PC-3 (cell line): ENCODE measurements at regions not wholly inside any gene's neighbourhood (a gene's known extent, or its start where the extent isn't known, plus 50 kb on each side); places are given as distances from the start of the nearest gene placed in this dataset.

Experiments used
- ATAC-seq: fragments of 200-7000 bp; cut with Tn5 transposase; 2 replicates; pipeline ENCODE4 v1.9.1; 2020; ENCODE audit warnings: mild to moderate bottlenecking, moderate library complexity
- BruUV-seq: library from RNA; stranded (reverse); fragments of 400-500 nt; replicated peaks from 2 replicates; lab custom pipeline; 2021; lab: Mats Ljungman, UMichigan
- CTCF ChIA-PET: fragments of 300-600 bp; sonication (Branson Sonifier 250); formaldehyde crosslinking; loops from one replicate; lab custom pipeline; 2022; ENCODE audit warnings: antibody characterized with exemption; lab: Charles Lee
- POLR2A ChIA-PET: fragments of 300-600 bp; sonication (Branson Sonifier 250); formaldehyde crosslinking; loops from one replicate; lab custom pipeline; 2022; ENCODE audit warnings: antibody characterized with exemption; ENCODE audit not compliant: unreplicated experiment; lab: Charles Lee
- DNase-seq: peaks from one replicate; pipeline ENCODE4 v3.0.0-alpha.2; 2015
- H2AFZ ChIP-seq: fragments of 300-600 bp; sonication (generic); 2 replicates; pipeline ENCODE4 v1.6.0; 2016; ENCODE audit warnings: antibody characterized with exemption, low read length
- H3F3A ChIP-seq: fragments of 300-600 bp; sonication (generic); one replicate; pipeline ENCODE4 v1.6.0; 2017; ENCODE audit warnings: antibody characterized with exemption, low read length, control low read depth, mild to moderate bottlenecking; ENCODE audit not compliant: unreplicated experiment
- H3K27ac ChIP-seq: fragments of 300-600 bp; sonication (generic); 2 replicates; pipeline ENCODE4 v1.5.1; 2016; ENCODE audit warnings: mild to moderate bottlenecking, low read length
- H3K27me3 ChIP-seq: fragments of 300-600 bp; sonication (generic); 2 replicates; pipeline ENCODE4 v1.6.1; 2016; ENCODE audit warnings: low read length, mixed read lengths
- H3K36me3 ChIP-seq: fragments of 300-600 bp; sonication (generic); 2 replicates; pipeline ENCODE4 v1.6.1; 2016; ENCODE audit warnings: low read depth, mixed run types, low read length, mixed read lengths
- H3K4me1 ChIP-seq: fragments of 300-600 bp; sonication (generic); 2 replicates; pipeline ENCODE4 v1.5.1; 2016; ENCODE audit warnings: low read length; ENCODE audit not compliant: insufficient read depth
- H3K4me2 ChIP-seq: fragments of 300-600 bp; sonication (generic); 2 replicates; pipeline ENCODE4 v1.6.0; 2016; ENCODE audit warnings: low read length
- H3K4me3 ChIP-seq: fragments of 300-600 bp; sonication (generic); 2 replicates; pipeline ENCODE4 v1.5.1; 2016; ENCODE audit warnings: mild to moderate bottlenecking, low read length, mixed read lengths
- H3K79me2 ChIP-seq: fragments of 300-600 bp; sonication (generic); 2 replicates; pipeline ENCODE4 v1.6.1; 2017; ENCODE audit warnings: low read length, mixed read lengths
- H3K9ac ChIP-seq: fragments of 300-600 bp; sonication (generic); 2 replicates; pipeline ENCODE4 v1.6.0; 2016; ENCODE audit warnings: mild to moderate bottlenecking, low read length
- H3K9me2 ChIP-seq: fragments of 300-600 bp; sonication (generic); replicated peaks from 2 replicates; pipeline ENCODE4 v1.6.1; 2016; ENCODE audit warnings: mixed run types, low read length, mixed read lengths
- H3K9me3 ChIP-seq: fragments of 300-600 bp; sonication (generic); 2 replicates; pipeline ENCODE4 v1.6.1; 2016; ENCODE audit warnings: low read length, mixed read lengths
- H4K20me1 ChIP-seq: fragments of 300-600 bp; sonication (generic); 2 replicates; pipeline ENCODE4 v1.6.1; 2016; ENCODE audit warnings: low read length, mixed read lengths
- CTCF ChIP-seq: fragments of 300-600 bp; sonication (generic); conservative IDR thresholded peaks from 2 replicates; pipeline ENCODE4 v1.5.1; 2017; ENCODE audit warnings: antibody characterized with exemption, low read depth, mild to moderate bottlenecking, low read length
- EZH2 ChIP-seq: fragments of 300-600 bp; sonication (generic); IDR thresholded peaks from one replicate; pipeline ENCODE4 v1.6.1; 2017; ENCODE audit warnings: antibody characterized with exemption, mild to moderate bottlenecking, low read length; ENCODE audit not compliant: unreplicated experiment
- EZH2phosphoT487 ChIP-seq: fragments of 300-600 bp; sonication (generic); IDR thresholded peaks from 2 replicates; pipeline ENCODE4 v1.6.1; 2018; ENCODE audit warnings: mild to moderate bottlenecking, antibody characterized with exemption, low read length, borderline replicate concordance
- intact Hi-C: fragments of 100-400 bp; cut with micrococcal nuclease; formaldehyde crosslinking; loops from 2 replicates; pipeline ENCODE4 v1.9.0; 2023

GRCh38 chr12:113732916-113733315 is 233.2 kb downstream of the RBM19 start:
- Histone ChIP-seq H3K9me3 (no peaks in the 10 kb centered on the region), H3K4me2 (no peak overlapping the region), H3K27me3 (no peaks in the 10 kb centered on the region), H2AFZ (no peak overlapping the region), H3K79me2 (no peaks in the 10 kb centered on the region), H3K9ac (no peak overlapping the region), H3F3A (no peaks in the 10 kb centered on the region), H4K20me1 (no peaks in the 10 kb centered on the region), H3K36me3 (no peaks in the 10 kb centered on the region), H3K4me3 (no peak overlapping the region), H3K27ac (no peak overlapping the region), H3K9me2 (no peaks in the 10 kb centered on the region), H3K4me1 (peaks cover 11% of the 10 kb centered on the region)
- ChIA-PET CTCF (no interaction called here), POLR2A (no interaction called here)
- TF ChIP-seq CTCF (no peak), EZH2phosphoT487 (no peak), EZH2 (no peak)
- no peak for DNase-seq
- ATAC-seq = no peak
- no TSS peak for BruUV-seq
- intact Hi-C loops = no loop called here

- Histone ChIP-seq H4K20me1 (no peaks in the 10 kb centered on the region), H3K79me2 (no peaks in the 10 kb centered on the region), H3K27me3 (no peaks in the 10 kb centered on the region), H3K27ac (peak overlapping the region; percentile 80), H3K9me3 (no peaks in the 10 kb centered on the region), H2AFZ (no peak overlapping the region), H3F3A (peaks cover 9% of the 10 kb centered on the region), H3K9me2 (no peaks in the 10 kb centered on the region), H3K4me1 (peaks cover 34% of the 10 kb centered on the region), H3K4me2 (peak overlapping the region; percentile 48), H3K9ac (peak overlapping the region; percentile 20; the same call in 1 of the 2 replicates), H3K36me3 (no peaks in the 10 kb centered on the region), H3K4me3 (no peak overlapping the region)
- ATAC-seq (peak; percentile 90), DNase-seq (peak; percentile 99)
- ChIA-PET POLR2A (no interaction called here), CTCF (no interaction called here)
- no peak for TF ChIP-seq EZH2
- TF ChIP-seq CTCF = no peak
- TF ChIP-seq EZH2phosphoT487 = no peak
- no TSS peak for BruUV-seq
- intact Hi-C loops = loop anchor here (2.0 to 5.0 kb wide), 2 partner anchors 40 to 59 kb away; no protein-coding TSS in a partner anchor
Measured at GRCh38 chr12:113727651-113728061, 238.5 kb downstream of the RBM19 start.

GRCh38 chr12:113726254-113726819 is 239.8 kb downstream of the RBM19 start:
- ChIA-PET CTCF (no interaction called here), POLR2A (no interaction called here)
- no peak overlapping the region for H3K9ac ChIP-seq
- no peaks in the 10 kb centered on the region for H3K79me2 ChIP-seq
- no peak overlapping the region for H3K4me3 ChIP-seq
- intact Hi-C loops = loop anchor here (2.0 to 5.0 kb wide), 2 partner anchors 41 to 60 kb away; no protein-coding TSS in a partner anchor
- H3K4me2 ChIP-seq = peak overlapping the region; percentile 3; the same call in 1 of the 2 replicates
- no peaks in the 10 kb centered on the region for H3K36me3 ChIP-seq
- no peak for ATAC-seq
- peaks cover 9% of the 10 kb centered on the region for H3F3A ChIP-seq
- no peaks in the 10 kb centered on the region for H3K27me3 ChIP-seq
- no peak for TF ChIP-seq EZH2
- no peak for TF ChIP-seq CTCF
- TF ChIP-seq EZH2phosphoT487 = no peak
- H2AFZ ChIP-seq = no peak overlapping the region
- H4K20me1 ChIP-seq = no peaks in the 10 kb centered on the region
- peak overlapping the region; percentile 80 for H3K27ac ChIP-seq
- no peak for DNase-seq
- H3K4me1 ChIP-seq = peaks cover 34% of the 10 kb centered on the region
- H3K9me2 ChIP-seq = no peaks in the 10 kb centered on the region
- BruUV-seq = no TSS peak
- H3K9me3 ChIP-seq = no peaks in the 10 kb centered on the region
